ENCODE measurements at regions not wholly inside any gene's neighbourhood (a gene's known extent, or its start where the extent isn't known, plus 50 kb on each side); places are given as distances from the start of the nearest gene placed in this dataset.

DNA sequence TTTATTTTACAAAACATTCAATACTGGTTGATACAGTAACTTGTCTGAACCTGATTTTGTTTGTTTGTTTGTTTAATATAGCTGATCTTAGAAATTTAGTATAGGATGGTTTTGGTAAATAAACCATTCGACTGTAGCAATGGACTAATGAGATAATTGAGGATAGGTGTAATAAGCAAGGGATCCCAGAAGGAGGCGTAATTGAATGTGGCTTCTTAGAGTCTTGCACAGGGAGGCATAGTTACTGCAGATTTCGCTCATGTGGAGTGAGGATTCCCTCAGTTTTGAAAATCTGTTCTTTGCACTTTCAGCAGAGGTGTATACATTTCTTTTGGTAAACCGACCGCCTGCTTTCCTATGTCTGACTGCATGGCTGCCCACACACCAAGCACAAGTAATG is 709.6 kb downstream of the SOCS6 start:
- Mint-ChIP-seq H3K36me3 (peaks cover 65% of the 10 kb centered on the region), H3K4me3 (no peak overlapping the region), H3K27ac (no peak overlapping the region), H3K4me1 (no peaks in the 10 kb centered on the region), H3K27me3 (ENCODE audit: low read depth) (peaks cover 15% of the 10 kb centered on the region; the same call in 1 of the 2 replicates), H3K9me3 (peaks cover 73% of the 10 kb centered on the region)
- DNase-seq (ENCODE audit: low spot score) (no peak), ATAC-seq (no peak)
- TF ChIP-seq GRHL2 (CRISPR knock-in tag; IDR thresholded peaks at IDR 0.05; ENCODE audit: insufficient replicate concordance, severe bottlenecking) (no peak), ELF4 (CRISPR knock-in tag; IDR thresholded peaks at IDR 0.05; ENCODE audit: low read depth) (no peak)
- ChIA-PET CTCF (no interaction called here), POLR2A (no interaction called here)

DNA sequence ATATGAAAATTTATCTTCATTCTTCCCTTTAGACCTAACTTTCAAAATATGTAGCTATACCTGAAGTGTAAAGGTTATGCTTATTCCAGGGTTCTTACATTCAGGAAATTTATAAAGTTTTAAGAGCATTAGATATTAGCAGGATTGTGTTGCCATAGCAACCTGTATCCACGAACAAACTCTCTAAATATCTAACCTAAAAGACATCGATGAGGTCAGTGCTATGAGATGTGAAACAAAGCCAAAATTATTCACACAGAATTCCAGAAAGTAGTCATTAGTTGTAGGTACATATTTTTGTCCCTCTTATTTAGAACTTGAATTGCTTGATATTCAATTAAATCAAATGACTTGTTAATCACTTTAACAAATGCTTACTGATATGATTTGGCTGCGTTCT is 705.3 kb downstream of the SOCS6 start:
- DNase-seq (ENCODE audit: low spot score): no peak
- peaks cover 58% of the 10 kb centered on the region for H3K36me3 Mint-ChIP-seq
- peaks cover 9% of the 10 kb centered on the region; the same call in 1 of the 2 replicates for H3K27me3 Mint-ChIP-seq (ENCODE audit: low read depth)
- no peak overlapping the region for H3K4me3 Mint-ChIP-seq
- H3K9me3 Mint-ChIP-seq: peaks cover 67% of the 10 kb centered on the region
- no peaks in the 10 kb centered on the region for H3K4me1 Mint-ChIP-seq
- ChIA-PET POLR2A (no interaction called here), CTCF (no interaction called here)
- ATAC-seq: no peak
- TF ChIP-seq, protein P1, sequence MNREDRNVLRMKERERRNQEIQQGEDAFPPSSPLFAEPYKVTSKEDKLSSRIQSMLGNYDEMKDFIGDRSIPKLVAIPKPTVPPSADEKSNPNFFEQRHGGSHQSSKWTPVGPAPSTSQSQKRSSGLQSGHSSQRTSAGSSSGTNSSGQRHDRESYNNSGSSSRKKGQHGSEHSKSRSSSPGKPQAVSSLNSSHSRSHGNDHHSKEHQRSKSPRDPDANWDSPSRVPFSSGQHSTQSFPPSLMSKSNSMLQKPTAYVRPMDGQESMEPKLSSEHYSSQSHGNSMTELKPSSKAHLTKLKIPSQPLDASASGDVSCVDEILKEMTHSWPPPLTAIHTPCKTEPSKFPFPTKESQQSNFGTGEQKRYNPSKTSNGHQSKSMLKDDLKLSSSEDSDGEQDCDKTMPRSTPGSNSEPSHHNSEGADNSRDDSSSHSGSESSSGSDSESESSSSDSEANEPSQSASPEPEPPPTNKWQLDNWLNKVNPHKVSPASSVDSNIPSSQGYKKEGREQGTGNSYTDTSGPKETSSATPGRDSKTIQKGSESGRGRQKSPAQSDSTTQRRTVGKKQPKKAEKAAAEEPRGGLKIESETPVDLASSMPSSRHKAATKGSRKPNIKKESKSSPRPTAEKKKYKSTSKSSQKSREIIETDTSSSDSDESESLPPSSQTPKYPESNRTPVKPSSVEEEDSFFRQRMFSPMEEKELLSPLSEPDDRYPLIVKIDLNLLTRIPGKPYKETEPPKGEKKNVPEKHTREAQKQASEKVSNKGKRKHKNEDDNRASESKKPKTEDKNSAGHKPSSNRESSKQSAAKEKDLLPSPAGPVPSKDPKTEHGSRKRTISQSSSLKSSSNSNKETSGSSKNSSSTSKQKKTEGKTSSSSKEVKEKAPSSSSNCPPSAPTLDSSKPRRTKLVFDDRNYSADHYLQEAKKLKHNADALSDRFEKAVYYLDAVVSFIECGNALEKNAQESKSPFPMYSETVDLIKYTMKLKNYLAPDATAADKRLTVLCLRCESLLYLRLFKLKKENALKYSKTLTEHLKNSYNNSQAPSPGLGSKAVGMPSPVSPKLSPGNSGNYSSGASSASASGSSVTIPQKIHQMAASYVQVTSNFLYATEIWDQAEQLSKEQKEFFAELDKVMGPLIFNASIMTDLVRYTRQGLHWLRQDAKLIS (CRISPR knock-in tag; IDR thresholded peaks at IDR 0.05; ENCODE audit: borderline replicate concordance): no peak
- no peak for TF ChIP-seq RORB (CRISPR knock-in tag; IDR thresholded peaks at IDR 0.05)
- TF ChIP-seq CREM (CRISPR knock-in tag; IDR thresholded peaks at IDR 0.05): no peak
- TF ChIP-seq JUN (CRISPR knock-in tag; IDR thresholded peaks at IDR 0.05): no peak
- no peak for TF ChIP-seq OVOL2 (CRISPR knock-in tag; IDR thresholded peaks at IDR 0.05; ENCODE audit: borderline replicate concordance)
- TF ChIP-seq, protein P2, sequence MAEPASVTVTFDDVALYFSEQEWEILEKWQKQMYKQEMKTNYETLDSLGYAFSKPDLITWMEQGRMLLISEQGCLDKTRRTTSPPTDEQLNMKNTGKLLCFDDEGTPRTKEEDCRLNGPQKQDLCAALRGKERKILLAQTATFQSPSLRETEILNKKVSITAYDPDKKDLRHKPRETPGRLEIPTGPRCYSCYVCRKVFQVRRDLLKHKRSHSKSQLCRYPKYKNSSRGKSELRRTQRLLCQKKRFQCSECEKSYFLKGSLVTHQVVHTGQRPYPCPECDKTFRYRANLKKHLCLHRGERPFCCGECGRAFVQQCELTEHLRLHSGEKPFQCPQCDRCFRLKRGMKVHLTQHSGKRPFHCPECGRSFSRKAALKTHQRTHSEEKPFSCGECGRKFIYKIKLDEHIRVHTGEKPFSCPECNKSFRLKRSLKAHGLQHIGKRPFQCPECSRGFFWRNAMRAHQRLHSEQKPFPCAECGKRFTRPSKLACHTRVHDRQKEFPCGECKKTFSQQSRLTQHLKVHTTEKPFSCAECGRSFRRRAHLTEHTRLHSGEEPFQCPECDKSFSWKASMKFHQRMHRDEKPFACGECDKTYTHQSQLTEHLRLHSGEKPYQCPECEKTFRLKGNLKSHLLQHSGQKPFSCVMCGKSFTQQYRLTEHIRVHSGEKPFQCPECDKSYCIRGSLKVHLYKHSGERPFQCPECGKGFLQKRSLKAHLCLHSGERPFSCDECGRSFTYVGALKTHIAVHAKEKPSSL (CRISPR knock-in tag; conservative IDR thresholded peaks at IDR 0.05): no peak
- TF ChIP-seq, protein P3, sequence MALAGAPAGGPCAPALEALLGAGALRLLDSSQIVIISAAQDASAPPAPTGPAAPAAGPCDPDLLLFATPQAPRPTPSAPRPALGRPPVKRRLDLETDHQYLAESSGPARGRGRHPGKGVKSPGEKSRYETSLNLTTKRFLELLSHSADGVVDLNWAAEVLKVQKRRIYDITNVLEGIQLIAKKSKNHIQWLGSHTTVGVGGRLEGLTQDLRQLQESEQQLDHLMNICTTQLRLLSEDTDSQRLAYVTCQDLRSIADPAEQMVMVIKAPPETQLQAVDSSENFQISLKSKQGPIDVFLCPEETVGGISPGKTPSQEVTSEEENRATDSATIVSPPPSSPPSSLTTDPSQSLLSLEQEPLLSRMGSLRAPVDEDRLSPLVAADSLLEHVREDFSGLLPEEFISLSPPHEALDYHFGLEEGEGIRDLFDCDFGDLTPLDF (CRISPR knock-in tag; IDR thresholded peaks at IDR 0.05): no peak
- no peak for TF ChIP-seq NFYB (CRISPR knock-in tag; conservative IDR thresholded peaks at IDR 0.05; ENCODE audit: low read depth)
- no peak for TF ChIP-seq FOXJ3 (CRISPR knock-in tag; IDR thresholded peaks at IDR 0.05; ENCODE audit: borderline replicate concordance)
- TF ChIP-seq, protein P4, sequence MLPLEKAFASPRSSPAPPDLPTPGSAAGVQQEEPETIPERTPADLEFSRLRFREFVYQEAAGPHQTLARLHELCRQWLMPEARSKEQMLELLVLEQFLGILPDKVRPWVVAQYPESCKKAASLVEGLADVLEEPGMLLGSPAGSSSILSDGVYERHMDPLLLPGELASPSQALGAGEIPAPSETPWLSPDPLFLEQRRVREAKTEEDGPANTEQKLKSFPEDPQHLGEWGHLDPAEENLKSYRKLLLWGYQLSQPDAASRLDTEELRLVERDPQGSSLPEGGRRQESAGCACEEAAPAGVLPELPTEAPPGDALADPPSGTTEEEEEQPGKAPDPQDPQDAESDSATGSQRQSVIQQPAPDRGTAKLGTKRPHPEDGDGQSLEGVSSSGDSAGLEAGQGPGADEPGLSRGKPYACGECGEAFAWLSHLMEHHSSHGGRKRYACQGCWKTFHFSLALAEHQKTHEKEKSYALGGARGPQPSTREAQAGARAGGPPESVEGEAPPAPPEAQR (CRISPR knock-in tag; IDR thresholded peaks at IDR 0.05): no peak
- TF ChIP-seq CBFB (CRISPR knock-in tag; IDR thresholded peaks at IDR 0.05; ENCODE audit: low read depth): no peak
- TF ChIP-seq NR3C1 (CRISPR knock-in tag; conservative IDR thresholded peaks at IDR 0.05; ENCODE audit: low read depth): no peak
- TF ChIP-seq FOXP1 (CRISPR knock-in tag; IDR thresholded peaks at IDR 0.05; ENCODE audit: borderline replicate concordance): no peak
- TF ChIP-seq ZNF317 (CRISPR knock-in tag; IDR thresholded peaks at IDR 0.05; ENCODE audit: borderline replicate concordance, low read depth): no peak
- TF ChIP-seq ZNF671 (CRISPR knock-in tag; IDR thresholded peaks at IDR 0.05): no peak
- TF ChIP-seq, protein P5, sequence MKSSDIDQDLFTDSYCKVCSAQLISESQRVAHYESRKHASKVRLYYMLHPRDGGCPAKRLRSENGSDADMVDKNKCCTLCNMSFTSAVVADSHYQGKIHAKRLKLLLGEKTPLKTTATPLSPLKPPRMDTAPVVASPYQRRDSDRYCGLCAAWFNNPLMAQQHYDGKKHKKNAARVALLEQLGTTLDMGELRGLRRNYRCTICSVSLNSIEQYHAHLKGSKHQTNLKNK (CRISPR knock-in tag; IDR thresholded peaks at IDR 0.05): no peak
- TF ChIP-seq SOX15 (CRISPR knock-in tag; IDR thresholded peaks at IDR 0.05): no peak
- no peak for TF ChIP-seq NFATC4 (CRISPR knock-in tag; IDR thresholded peaks at IDR 0.05)
- no peak for TF ChIP-seq ZNF396 (CRISPR knock-in tag; IDR thresholded peaks at IDR 0.05; ENCODE audit: borderline replicate concordance)
- TF ChIP-seq MYBL2 (CRISPR knock-in tag; IDR thresholded peaks at IDR 0.05): no peak
- no peak overlapping the region for H3K27ac Mint-ChIP-seq
